HG02623 (cell line): ENCODE measurements at regions not wholly inside any gene's neighbourhood (a gene's known extent, or its start where the extent isn't known, plus 50 kb on each side); places are given as distances from the start of the nearest gene placed in this dataset.

Source experiments
- ATAC-seq: cut with Tn5 transposase; IDR thresholded peaks from one replicate; pipeline ENCODE4 v1.9.1; 2021; ENCODE audit warnings: moderate library complexity; ENCODE audit not compliant: unreplicated experiment

- no peak for ATAC-seq
These were observed 473.2 kb downstream of the LRFN5 start for GRCh38 chr14:42079911-42080310.

- ATAC-seq, result no peak
These were observed 471.7 kb downstream of the LRFN5 start for GRCh38 chr14:42078345-42078744.

- no peak for ATAC-seq
These were observed 463.4 kb downstream of the LRFN5 start for GRCh38 chr14:42070031-42070430.

- ATAC-seq, result no peak
These were observed 450.4 kb downstream of the LRFN5 start for GRCh38 chr14:42057111-42057510.

- no peak for ATAC-seq
These were observed 440.9 kb downstream of the LRFN5 start for GRCh38 chr14:42047421-42048055.

GRCh38 chr14:42045383-42045782 is 438.7 kb downstream of the LRFN5 start:
- no peak for ATAC-seq

- ATAC-seq, result no peak
These were observed 421.9 kb downstream of the LRFN5 start for GRCh38 chr14:42028607-42029006.

GRCh38 chr14:42027271-42027670 is 420.6 kb downstream of the LRFN5 start:
- no peak for ATAC-seq

- ATAC-seq, result no peak
These were observed 416.8 kb downstream of the LRFN5 start for GRCh38 chr14:42023452-42023851.

GRCh38 chr14:42014301-42014700 is 407.6 kb downstream of the LRFN5 start:
- no peak for ATAC-seq

GRCh38 chr14:42013559-42013958 is 406.9 kb downstream of the LRFN5 start:
- no peak for ATAC-seq

GRCh38 chr14:42013153-42013552 is 406.5 kb downstream of the LRFN5 start:
- ATAC-seq, result no peak

- ATAC-seq, result no peak
These were observed 404.5 kb downstream of the LRFN5 start for GRCh38 chr14:42011221-42011620.

- ATAC-seq, result no peak
These were observed 397.6 kb downstream of the LRFN5 start for GRCh38 chr14:42004321-42004720.

GRCh38 chr14:42002141-42002540 is 395.5 kb downstream of the LRFN5 start:
- no peak for ATAC-seq

GRCh38 chr14:42001431-42001830 is 394.8 kb downstream of the LRFN5 start:
- no peak for ATAC-seq

GRCh38 chr14:42000450-42000849 is 393.8 kb downstream of the LRFN5 start:
- ATAC-seq, result no peak

- ATAC-seq, result no peak
These were observed 387.0 kb downstream of the LRFN5 start for GRCh38 chr14:41993687-41994086.

- ATAC-seq, result no peak
These were observed 380.0 kb downstream of the LRFN5 start for GRCh38 chr14:41986700-41987099.

- ATAC-seq, result no peak
These were observed 379.5 kb downstream of the LRFN5 start for GRCh38 chr14:41986083-41986645.

GRCh38 chr14:41973178-41973577 is 366.5 kb downstream of the LRFN5 start:
- ATAC-seq, result no peak

GRCh38 chr14:41972531-41972930 is 365.9 kb downstream of the LRFN5 start:
- no peak for ATAC-seq

- no peak for ATAC-seq
These were observed 353.6 kb downstream of the LRFN5 start for GRCh38 chr14:41960281-41960680.
